GM18861 (cell line): ENCODE measurements at regions not wholly inside any gene's neighbourhood (a gene's known extent, or its start where the extent isn't known, plus 50 kb on each side); places are given as distances from the start of the nearest gene placed in this dataset.
"Not testable (repeated sequence)": the region's sequence is repeated elsewhere in the genome, so short reads cannot be mapped to it uniquely, and the experiment has no call there.

Source experiments
- ATAC-seq: cut with Tn5 transposase; IDR thresholded peaks from one replicate; pipeline ENCODE4 v1.9.1; 2021; ENCODE audit not compliant: unreplicated experiment

- not testable (repeated sequence) for ATAC-seq
Observed at GRCh38 chr7:112592565-112593263, 111.9 kb downstream of the LSMEM1 start.

GRCh38 chr7:112594397-112594796 lies 113.6 kb downstream of the LSMEM1 start:
- ATAC-seq: no peak

- ATAC-seq: no peak
Observed at GRCh38 chr7:112596260-112596659, 115.5 kb downstream of the LSMEM1 start.

GRCh38 chr7:112596981-112597380 lies 116.2 kb downstream of the LSMEM1 start:
- no peak for ATAC-seq

GRCh38 chr7:112603673-112604072 lies 122.9 kb downstream of the LSMEM1 start:
- no peak for ATAC-seq

- no peak for ATAC-seq
Observed at GRCh38 chr7:112610636-112611035, 129.8 kb downstream of the LSMEM1 start.

- ATAC-seq: no peak
Observed at GRCh38 chr7:112615701-112616100, 134.9 kb downstream of the LSMEM1 start.

GRCh38 chr7:112616295-112616694 lies 135.5 kb downstream of the LSMEM1 start:
- ATAC-seq: no peak

- ATAC-seq: no peak
Observed at GRCh38 chr7:112619343-112619742, 138.6 kb downstream of the LSMEM1 start.

- ATAC-seq: no peak
Observed at GRCh38 chr7:112622159-112622715, 141.4 kb downstream of the LSMEM1 start.

GRCh38 chr7:112624416-112624815 lies 143.6 kb downstream of the LSMEM1 start:
- ATAC-seq: no peak

- ATAC-seq: no peak
Observed at GRCh38 chr7:112630565-112630964, 149.8 kb downstream of the LSMEM1 start.

- no peak for ATAC-seq
Observed at GRCh38 chr7:112634107-112634506, 153.3 kb downstream of the LSMEM1 start.

GRCh38 chr7:112635742-112636141 lies 154.5 kb downstream of the TMEM168 start:
- ATAC-seq: no peak

GRCh38 chr7:112638675-112639400 lies 151.4 kb downstream of the TMEM168 start:
- ATAC-seq: no peak

GRCh38 chr7:112640685-112641084 lies 149.5 kb downstream of the TMEM168 start:
- ATAC-seq: no peak

- no peak for ATAC-seq
Observed at GRCh38 chr7:112646783-112647182, 143.4 kb downstream of the TMEM168 start.

- ATAC-seq: no peak
Observed at GRCh38 chr7:112648781-112649180, 141.4 kb downstream of the TMEM168 start.

- no peak for ATAC-seq
Observed at GRCh38 chr7:112649560-112649959, 140.6 kb downstream of the TMEM168 start.

GRCh38 chr7:112654322-112655216 lies 135.6 kb downstream of the TMEM168 start:
- no peak for ATAC-seq

GRCh38 chr7:112665709-112666108 lies 124.5 kb downstream of the TMEM168 start:
- ATAC-seq: no peak
